ENCODE measurements at regions not wholly inside any gene's neighbourhood (a gene's known extent, or its start where the extent isn't known, plus 50 kb on each side); places are given as distances from the start of the nearest gene placed in this dataset.

DNA sequence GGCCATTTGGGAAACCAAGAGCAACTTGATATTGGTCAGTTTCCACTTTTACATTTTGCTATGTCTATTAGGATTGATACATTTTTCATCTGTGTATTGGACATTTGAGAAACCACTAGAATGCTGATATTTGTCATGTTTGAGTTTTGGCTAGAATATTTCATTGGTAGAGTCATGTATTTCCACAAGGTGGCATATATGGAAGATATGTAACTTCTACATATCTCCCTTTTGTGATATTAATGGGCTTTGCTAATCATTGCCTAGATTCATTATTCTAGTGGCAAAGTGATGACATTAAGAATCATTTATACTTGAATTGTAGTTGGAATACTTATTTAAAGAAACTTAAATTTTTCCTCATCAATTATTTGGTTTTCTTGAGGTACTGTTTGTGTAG lies 692.9 kb upstream of the EDIL3 start:
- intact Hi-C loops (cut with DNase I; ENCODE audit: low total_unique reads) = no loop called here
- TF ChIP-seq POLR2A (IDR thresholded peaks at IDR 0.05) (no peak), EP300 (IDR thresholded peaks at IDR 0.05; ENCODE audit: low read depth) (no peak), POLR2AphosphoS5 (IDR thresholded peaks at IDR 0.05) (no peak)
- H3K27ac ChIP-seq = no peak overlapping the region
- H3K4me3 ChIP-seq = no peak overlapping the region
- H3K36me3 ChIP-seq = no peaks in the 10 kb centered on the region
- H3K27me3 ChIP-seq = no peaks in the 10 kb centered on the region
- H3K9me3 ChIP-seq = no peaks in the 10 kb centered on the region
- no peak for DNase-seq
- no peaks in the 10 kb centered on the region for H3K4me1 ChIP-seq
- in situ Hi-C loops (cut with MboI; ENCODE audit: low pct_ligation_motif_present in 1 of 4, low pct_unique_long_range_greater_than_20kb in 1 of 4, low sequenced_read_pairs in 3 of 4) = no loop called here

DNA sequence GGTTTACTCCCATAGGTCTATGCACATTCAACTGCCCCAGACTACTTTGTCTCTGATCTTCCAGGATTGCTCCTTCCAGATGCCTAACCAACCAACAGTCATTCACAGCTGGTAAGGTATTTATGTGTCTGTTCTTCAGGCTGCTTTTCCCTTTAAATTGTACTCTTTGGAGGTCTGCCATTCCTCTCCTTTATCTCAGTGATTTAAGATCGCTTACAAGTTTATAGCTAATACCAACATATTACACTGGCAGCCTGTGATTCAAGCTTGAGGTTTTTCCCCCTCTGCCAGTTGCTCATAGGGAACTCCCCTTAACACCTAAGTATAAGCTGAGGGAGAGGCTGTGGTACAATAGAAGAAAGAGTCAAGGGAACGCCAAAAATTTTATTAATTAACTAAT lies 711.7 kb upstream of the EDIL3 start:
- Histone ChIP-seq H3K4me1 (no peaks in the 10 kb centered on the region), H3K27me3 (no peaks in the 10 kb centered on the region), H3K9me3 (no peaks in the 10 kb centered on the region), H3K36me3 (no peaks in the 10 kb centered on the region), H3K4me3 (no peak overlapping the region), H3K27ac (no peak overlapping the region)
- in situ Hi-C loops (cut with MboI; ENCODE audit: low pct_ligation_motif_present in 1 of 4, low pct_unique_long_range_greater_than_20kb in 1 of 4, low sequenced_read_pairs in 3 of 4) (no loop called here), intact Hi-C loops (cut with DNase I; ENCODE audit: low total_unique reads) (no loop called here)
- TF ChIP-seq, protein P1, sequence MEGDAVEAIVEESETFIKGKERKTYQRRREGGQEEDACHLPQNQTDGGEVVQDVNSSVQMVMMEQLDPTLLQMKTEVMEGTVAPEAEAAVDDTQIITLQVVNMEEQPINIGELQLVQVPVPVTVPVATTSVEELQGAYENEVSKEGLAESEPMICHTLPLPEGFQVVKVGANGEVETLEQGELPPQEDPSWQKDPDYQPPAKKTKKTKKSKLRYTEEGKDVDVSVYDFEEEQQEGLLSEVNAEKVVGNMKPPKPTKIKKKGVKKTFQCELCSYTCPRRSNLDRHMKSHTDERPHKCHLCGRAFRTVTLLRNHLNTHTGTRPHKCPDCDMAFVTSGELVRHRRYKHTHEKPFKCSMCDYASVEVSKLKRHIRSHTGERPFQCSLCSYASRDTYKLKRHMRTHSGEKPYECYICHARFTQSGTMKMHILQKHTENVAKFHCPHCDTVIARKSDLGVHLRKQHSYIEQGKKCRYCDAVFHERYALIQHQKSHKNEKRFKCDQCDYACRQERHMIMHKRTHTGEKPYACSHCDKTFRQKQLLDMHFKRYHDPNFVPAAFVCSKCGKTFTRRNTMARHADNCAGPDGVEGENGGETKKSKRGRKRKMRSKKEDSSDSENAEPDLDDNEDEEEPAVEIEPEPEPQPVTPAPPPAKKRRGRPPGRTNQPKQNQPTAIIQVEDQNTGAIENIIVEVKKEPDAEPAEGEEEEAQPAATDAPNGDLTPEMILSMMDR (IDR thresholded peaks at IDR 0.05) = no peak
- TF ChIP-seq POLR2A (IDR thresholded peaks at IDR 0.05) (no peak), POLR2AphosphoS5 (IDR thresholded peaks at IDR 0.05) (no peak), EP300 (IDR thresholded peaks at IDR 0.05; ENCODE audit: low read depth) (no peak)
- DNase-seq = no peak
- WGBS, 2 donors (ENCODE audit: low coverage in 1 of 2) = 77 to 83% methylated on average over 2 of the region's 2 CpGs

DNA sequence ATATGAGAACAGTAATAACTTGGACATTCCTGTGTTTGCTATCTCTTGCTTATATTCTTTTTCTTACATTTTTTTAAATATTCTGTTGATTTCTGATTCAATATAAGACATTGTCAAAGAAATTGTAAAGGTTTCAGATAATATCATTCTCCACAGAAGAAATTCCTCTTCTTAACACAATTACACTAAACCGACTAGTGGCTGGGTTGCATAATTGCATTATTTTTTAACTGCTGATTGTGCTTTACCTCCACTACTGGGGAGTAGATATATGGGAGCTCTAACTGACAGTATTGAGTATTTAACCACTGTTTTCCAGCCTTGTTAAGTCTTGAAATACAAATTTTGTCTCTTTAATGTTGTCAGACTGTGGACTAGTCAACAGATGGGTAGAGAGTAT lies 723.8 kb upstream of the EDIL3 start:
- in situ Hi-C loops (cut with MboI; ENCODE audit: low pct_ligation_motif_present in 1 of 4, low pct_unique_long_range_greater_than_20kb in 1 of 4, low sequenced_read_pairs in 3 of 4) (no loop called here), intact Hi-C loops (cut with DNase I; ENCODE audit: low total_unique reads) (no loop called here)
- Histone ChIP-seq H3K27ac (no peak overlapping the region), H3K36me3 (no peaks in the 10 kb centered on the region), H3K27me3 (no peaks in the 10 kb centered on the region), H3K4me1 (no peaks in the 10 kb centered on the region), H3K4me3 (no peak overlapping the region), H3K9me3 (no peaks in the 10 kb centered on the region)
- WGBS, 2 donors (ENCODE audit: low coverage in 1 of 2) = 33 to 60% methylated on average over 1 of the region's 1 CpG
- no peak for TF ChIP-seq POLR2A (IDR thresholded peaks at IDR 0.05)
- no peak for TF ChIP-seq EP300 (IDR thresholded peaks at IDR 0.05; ENCODE audit: low read depth)
- TF ChIP-seq, protein P1 (IDR thresholded peaks at IDR 0.05) = no peak
- TF ChIP-seq POLR2AphosphoS5 (IDR thresholded peaks at IDR 0.05) = no peak
- DNase-seq = no peak

DNA sequence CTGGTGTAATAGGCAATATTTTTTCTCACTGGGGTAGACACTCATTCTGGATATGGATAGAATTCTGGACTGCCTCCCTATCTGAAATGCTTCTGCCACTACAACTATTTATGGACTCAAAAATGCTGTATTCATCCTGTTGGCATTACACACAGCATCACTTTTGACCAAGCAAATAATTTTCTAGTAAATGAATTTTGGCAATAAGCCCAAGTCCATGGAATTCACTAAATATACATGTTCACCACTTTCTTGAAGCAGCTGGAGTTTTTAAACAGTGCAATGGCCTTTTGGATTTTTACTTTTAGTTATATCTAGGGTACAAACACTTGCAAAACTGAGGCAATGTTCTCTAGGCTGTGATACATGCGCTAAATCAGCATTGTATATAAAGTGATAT lies 724.9 kb upstream of the EDIL3 start:
- in situ Hi-C loops (cut with MboI; ENCODE audit: low pct_ligation_motif_present in 1 of 4, low pct_unique_long_range_greater_than_20kb in 1 of 4, low sequenced_read_pairs in 3 of 4) = no loop called here
- Histone ChIP-seq H3K9me3 (no peaks in the 10 kb centered on the region), H3K4me3 (no peak overlapping the region), H3K27me3 (no peaks in the 10 kb centered on the region), H3K4me1 (no peaks in the 10 kb centered on the region), H3K27ac (no peak overlapping the region), H3K36me3 (no peaks in the 10 kb centered on the region)
- whole genome bisulfite sequencing, 2 donors (ENCODE audit: low coverage in 1 of 2) = 79 to 100% methylated on average over 1 of the region's 1 CpG
- TF ChIP-seq POLR2AphosphoS5 (IDR thresholded peaks at IDR 0.05) (no peak), POLR2A (IDR thresholded peaks at IDR 0.05) (no peak), EP300 (IDR thresholded peaks at IDR 0.05; ENCODE audit: low read depth) (no peak)
- TF ChIP-seq, protein P1 (IDR thresholded peaks at IDR 0.05) = no peak
- intact Hi-C loops (cut with DNase I; ENCODE audit: low total_unique reads) = no loop called here
- DNase-seq = no peak

DNA sequence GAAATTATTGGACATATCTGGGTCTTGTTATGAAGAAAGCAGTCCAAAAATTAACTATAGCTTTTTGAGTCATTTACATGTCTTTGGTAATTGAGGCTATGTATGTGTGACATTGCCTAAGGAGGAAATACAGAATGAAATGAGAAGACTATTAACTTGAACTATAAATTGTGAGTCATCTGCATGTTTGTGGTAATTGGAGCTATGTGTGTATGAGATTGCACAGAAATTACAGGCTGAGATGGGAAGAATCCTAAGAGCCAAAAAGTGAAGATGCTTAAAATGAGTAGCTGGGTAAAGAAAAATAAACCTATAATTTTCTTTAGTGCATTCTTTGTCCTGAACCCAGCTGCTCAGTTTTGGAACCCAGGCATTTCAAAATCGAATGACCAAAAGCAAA lies 747.6 kb upstream of the EDIL3 start:
- WGBS, 2 donors (ENCODE audit: low coverage in 1 of 2) = 36 to 65% methylated on average over 1 of the region's 1 CpG
- Histone ChIP-seq H3K4me1 (no peaks in the 10 kb centered on the region), H3K27ac (no peak overlapping the region), H3K36me3 (no peaks in the 10 kb centered on the region), H3K27me3 (no peaks in the 10 kb centered on the region), H3K9me3 (no peaks in the 10 kb centered on the region), H3K4me3 (no peak overlapping the region)
- in situ Hi-C loops (cut with MboI; ENCODE audit: low pct_ligation_motif_present in 1 of 4, low pct_unique_long_range_greater_than_20kb in 1 of 4, low sequenced_read_pairs in 3 of 4) = no loop called here
- no peak for TF ChIP-seq POLR2A (IDR thresholded peaks at IDR 0.05)
- no peak for TF ChIP-seq EP300 (IDR thresholded peaks at IDR 0.05; ENCODE audit: low read depth)
- TF ChIP-seq, protein P1 (IDR thresholded peaks at IDR 0.05) = no peak
- no peak for TF ChIP-seq POLR2AphosphoS5 (IDR thresholded peaks at IDR 0.05)
- no peak for DNase-seq
- intact Hi-C loops (cut with DNase I; ENCODE audit: low total_unique reads) = no loop called here

All from transverse colon (tissue), 4 donors.